Esophagus squamous epithelium (tissue), 4 donors: ENCODE measurements at regions not wholly inside any gene's neighbourhood (a gene's known extent, or its start where the extent isn't known, plus 50 kb on each side); places are given as distances from the start of the nearest gene placed in this dataset.

Experiments
- POLR2A ChIP-seq, 4 donors: fragments of 450-650 bp; IDR thresholded peaks; one replicate each; pipeline ENCODE4 v1.6.1; 2017; ENCODE audit warnings: antibody characterized with exemption in 4 of 4, mild to moderate bottlenecking in 4 of 4, moderate library complexity in 3 of 4
- TF ChIP-seq, protein P1 (sequence below), 6 experiments: fragments of 450-650 bp in 4 of 6; fragments of 200-600 bp in 2 of 6; sonication (generic) in 2 of 6; IDR thresholded peaks; one replicate each; pipeline ENCODE4 v1.5.1; 2016 to 2019; ENCODE audit warnings: antibody characterized with exemption in 6 of 6, mild to moderate bottlenecking in 4 of 6, moderate library complexity in 4 of 6

DNA sequence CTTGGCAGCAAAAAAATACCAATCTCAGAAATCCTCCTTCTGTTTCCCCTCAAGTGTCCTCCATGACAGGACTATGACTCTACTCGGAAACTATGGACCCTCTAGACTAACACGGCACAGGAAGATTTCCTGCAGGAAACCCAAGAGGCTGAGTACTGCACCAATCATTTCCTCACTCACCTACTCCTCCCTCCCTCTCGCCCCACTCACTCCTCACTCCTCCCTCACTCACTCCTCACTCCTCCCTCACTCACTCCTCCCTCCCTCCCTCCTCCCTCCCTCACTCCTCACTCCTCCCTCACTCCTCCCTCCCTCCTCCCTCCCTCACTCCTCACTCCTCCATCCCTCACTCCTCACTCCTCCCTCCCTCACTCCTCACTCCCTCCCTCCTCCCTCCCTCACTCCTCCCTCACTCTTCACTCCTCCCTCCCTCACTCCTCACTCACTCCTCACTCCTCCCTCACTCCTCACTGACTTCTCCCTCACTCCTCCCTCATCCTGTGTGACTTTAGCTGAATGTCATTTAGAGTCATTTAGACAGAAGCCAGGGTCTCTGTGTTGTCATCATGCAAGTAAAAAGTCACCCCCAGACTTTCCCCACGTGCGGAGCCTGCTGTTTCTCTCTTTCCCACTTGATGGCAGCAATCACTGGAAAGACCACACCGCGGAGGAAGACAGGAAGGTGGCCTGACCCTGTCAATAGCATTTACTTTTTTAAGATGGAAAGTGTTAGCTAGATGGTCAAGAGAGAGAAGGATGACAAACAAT is 226.8 kb upstream of the PDE10A start:
- TF ChIP-seq, protein P1, sequence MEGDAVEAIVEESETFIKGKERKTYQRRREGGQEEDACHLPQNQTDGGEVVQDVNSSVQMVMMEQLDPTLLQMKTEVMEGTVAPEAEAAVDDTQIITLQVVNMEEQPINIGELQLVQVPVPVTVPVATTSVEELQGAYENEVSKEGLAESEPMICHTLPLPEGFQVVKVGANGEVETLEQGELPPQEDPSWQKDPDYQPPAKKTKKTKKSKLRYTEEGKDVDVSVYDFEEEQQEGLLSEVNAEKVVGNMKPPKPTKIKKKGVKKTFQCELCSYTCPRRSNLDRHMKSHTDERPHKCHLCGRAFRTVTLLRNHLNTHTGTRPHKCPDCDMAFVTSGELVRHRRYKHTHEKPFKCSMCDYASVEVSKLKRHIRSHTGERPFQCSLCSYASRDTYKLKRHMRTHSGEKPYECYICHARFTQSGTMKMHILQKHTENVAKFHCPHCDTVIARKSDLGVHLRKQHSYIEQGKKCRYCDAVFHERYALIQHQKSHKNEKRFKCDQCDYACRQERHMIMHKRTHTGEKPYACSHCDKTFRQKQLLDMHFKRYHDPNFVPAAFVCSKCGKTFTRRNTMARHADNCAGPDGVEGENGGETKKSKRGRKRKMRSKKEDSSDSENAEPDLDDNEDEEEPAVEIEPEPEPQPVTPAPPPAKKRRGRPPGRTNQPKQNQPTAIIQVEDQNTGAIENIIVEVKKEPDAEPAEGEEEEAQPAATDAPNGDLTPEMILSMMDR (IDR thresholded peaks at IDR 0.05): peak in 2 of 6 experiments; percentile 15 to 29
- no peak for TF ChIP-seq POLR2A (IDR thresholded peaks at IDR 0.05)
